Endothelial cell of umbilical vein (primary cell): ENCODE measurements at regions not wholly inside any gene's neighbourhood (a gene's known extent, or its start where the extent isn't known, plus 50 kb on each side); places are given as distances from the start of the nearest gene placed in this dataset.

Experiments used
- BruUV-seq: library from RNA; stranded (reverse); fragments of 400-500 nt; replicated peaks from 2 replicates; lab custom pipeline; 2021; lab: Mats Ljungman, UMichigan
- CTCF ChIA-PET: fragments of 300-600, 350-600 bp; sonication (Branson Sonifier 250); formaldehyde crosslinking; loops from one replicate; lab custom pipeline; 2021; ENCODE audit warnings: antibody characterized with exemption, inconsistent platforms; lab: Charles Lee
- POLR2A ChIA-PET: fragments of 300-600, 350-600 bp; sonication (Branson Sonifier 250); formaldehyde crosslinking; loops from one replicate; lab custom pipeline; 2021; ENCODE audit warnings: antibody characterized with exemption, inconsistent platforms; lab: Charles Lee
- DNase-seq: peaks from one replicate; pipeline ENCODE4 v3.0.0-alpha.2; 2011; ENCODE audit warnings: low read depth, low spot score
- FAIRE-seq: peaks from 2 replicates; lab custom pipeline; 2011; peaks lifted over from hg19 to GRCh38; lab: Jason Lieb, UNC
- H2AFZ ChIP-seq: 2 replicates; pipeline ENCODE4 v1.6.0; 2012; ENCODE audit warnings: low read depth, low read length, control low read depth, inconsistent platforms
- H3K27ac ChIP-seq: 2 replicates; pipeline ENCODE4 v1.5.1; 2011; ENCODE audit warnings: low read depth, mild to moderate bottlenecking, control low read depth, low read length, moderate library complexity; ENCODE audit not compliant: insufficient read depth
- H3K27me3 ChIP-seq, 2 experiments: 2 replicates each; pipeline versions ENCODE4 v1.6.0 to v1.6.1; 2011; ENCODE audit warnings: low read length in 2 of 2, mixed read lengths in 1 of 2; ENCODE audit not compliant: control insufficient read depth in 2 of 2, insufficient read depth in 2 of 2
- H3K36me3 ChIP-seq, 2 experiments: 2 replicates in 1 of 2; 3 replicates in 1 of 2; pipeline ENCODE4 v1.5.1; 2011; ENCODE audit warnings: low read length in 2 of 2, mild to moderate bottlenecking in 1 of 2, moderate library complexity in 1 of 2; ENCODE audit not compliant: control insufficient read depth in 2 of 2, insufficient read depth in 2 of 2; ENCODE audit errors: extremely low read depth in 1 of 2
- H3K4me1 ChIP-seq: 3 replicates; pipeline ENCODE4 v1.5.1; 2011; ENCODE audit warnings: mild to moderate bottlenecking, low read length; ENCODE audit not compliant: control insufficient read depth, insufficient read depth; ENCODE audit errors: extremely low read depth
- H3K4me2 ChIP-seq: 2 replicates; pipeline ENCODE4 v1.6.1; 2011; ENCODE audit warnings: low read length, control low read depth, mixed read lengths; ENCODE audit not compliant: insufficient read depth
- H3K4me3 ChIP-seq, 3 experiments: fragments of 200-600 bp in 1 of 3; sonication (generic), shearing (Covaris generic) in 1 of 3; replicated peaks in 1 of 3; 2 replicates each; pipeline ENCODE4 v1.5.1; 2011 to 2016; ENCODE audit warnings: control low read depth in 3 of 3, low read length in 3 of 3, mild to moderate bottlenecking in 2 of 3, inconsistent platforms in 1 of 3, low read depth in 1 of 3, moderate library complexity in 1 of 3; ENCODE audit not compliant: insufficient read depth in 1 of 3
- H3K79me2 ChIP-seq: 2 replicates; pipeline ENCODE4 v1.6.0; 2012; ENCODE audit warnings: low read length, inconsistent platforms; ENCODE audit not compliant: control insufficient read depth, insufficient read depth
- H3K9ac ChIP-seq: replicated peaks from 2 replicates; pipeline ENCODE3; 2011; ENCODE audit warnings: low read length, control low read depth; ENCODE audit not compliant: insufficient read depth; ENCODE audit errors: extremely low read depth
- H3K9me1 ChIP-seq: replicated peaks from 3 replicates; pipeline ENCODE4 v1.6.0; 2011; ENCODE audit warnings: mild to moderate bottlenecking, low read length; ENCODE audit not compliant: control insufficient read depth, insufficient read depth; ENCODE audit errors: extremely low read depth
- H3K9me3 ChIP-seq: replicated peaks from 2 replicates; pipeline ENCODE4 v1.5.1; 2012; ENCODE audit warnings: low read length, inconsistent platforms; ENCODE audit not compliant: control insufficient read depth, insufficient read depth
- H4K20me1 ChIP-seq: replicated peaks from 2 replicates; pipeline ENCODE3; 2011; ENCODE audit warnings: mild to moderate bottlenecking, low read length; ENCODE audit not compliant: control insufficient read depth, insufficient read depth; ENCODE audit errors: extremely low read depth
- EZH2 ChIP-seq: IDR thresholded peaks from 2 replicates; pipeline ENCODE4 v1.6.1; 2012; ENCODE audit warnings: borderline replicate concordance, low read depth, mild to moderate bottlenecking, moderate library complexity, low read length, inconsistent platforms; ENCODE audit not compliant: severe bottlenecking
- FOS ChIP-seq: IDR thresholded peaks from 2 replicates; pipeline ENCODE4 v1.6.1; 2011; ENCODE audit warnings: mild to moderate bottlenecking, low read length, moderate library complexity, borderline replicate concordance; ENCODE audit not compliant: insufficient read depth
- GATA2 ChIP-seq: IDR thresholded peaks from 2 replicates; pipeline ENCODE4 v1.7.0; 2011; ENCODE audit warnings: low read depth, mild to moderate bottlenecking, moderate library complexity, mixed read lengths, low read length; ENCODE audit not compliant: insufficient read length, insufficient read depth
- JUN ChIP-seq: IDR thresholded peaks from 2 replicates; pipeline ENCODE4 v1.6.1; 2011; ENCODE audit warnings: borderline replicate concordance, low read depth; ENCODE audit not compliant: insufficient read length, insufficient read depth
- MAX ChIP-seq: IDR thresholded peaks from 2 replicates; pipeline ENCODE4 v1.6.1; 2011; ENCODE audit not compliant: insufficient read depth, insufficient read length
- MYC ChIP-seq: IDR thresholded peaks from one replicate; pipeline ENCODE4 v1.6.1; 2011; ENCODE audit warnings: mild to moderate bottlenecking, low read depth, low read length
- POLR2A ChIP-seq: IDR thresholded peaks from 2 replicates; pipeline ENCODE4 v1.6.1; 2012; ENCODE audit warnings: low read depth, mild to moderate bottlenecking, control low read depth, low read length
- POLR2AphosphoS5 ChIP-seq: IDR thresholded peaks from 2 replicates; pipeline ENCODE4 v1.6.1; 2012; ENCODE audit warnings: low read depth, mild to moderate bottlenecking, control low read depth, low read length, moderate library complexity; ENCODE audit not compliant: insufficient read depth
- dilution Hi-C: fragments of 300-500 bp; cut with MboI; formaldehyde crosslinking; loops from one replicate; pipeline ENCODE4 v1.15.0; 2019; ENCODE audit warnings: low sequenced_read_pairs; ENCODE audit not compliant: extremely low pct_ligation_motif_present
- intact Hi-C: fragments of 100-400 bp; cut with micrococcal nuclease; formaldehyde crosslinking; loops from one replicate; pipeline ENCODE4 v1.10.0; 2022
- TF ChIP-seq, protein P1 (sequence below), 2 donors: IDR thresholded peaks; 1 replicate in 1 of 2; 2 replicates in 1 of 2; pipeline ENCODE4 v1.5.1; 2011; ENCODE audit warnings: low read length in 2 of 2, mild to moderate bottlenecking in 2 of 2, moderate library complexity in 2 of 2, control low read depth in 1 of 2, inconsistent platforms in 1 of 2, low read depth in 1 of 2; ENCODE audit not compliant: insufficient read depth in 1 of 2; ENCODE audit errors: extremely low read depth in 1 of 2

DNA sequence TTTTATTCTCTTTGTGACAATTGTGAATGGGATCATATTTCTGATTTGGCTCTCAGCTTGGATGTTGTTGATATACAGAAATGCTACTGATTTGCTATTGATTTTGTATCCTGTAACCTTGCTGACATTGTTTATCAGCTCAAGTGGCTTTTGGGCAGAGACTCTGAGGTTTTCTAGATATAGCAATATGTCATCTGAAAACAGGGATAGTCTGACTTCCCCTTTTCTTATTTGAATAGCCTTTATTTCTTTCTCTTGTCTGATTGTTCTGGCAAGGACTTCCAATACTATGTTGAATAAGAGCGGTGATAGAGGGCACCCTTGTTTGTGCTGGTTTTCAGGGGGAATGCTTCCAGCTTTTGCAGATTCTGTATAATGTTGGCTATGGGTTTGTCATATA is 150.8 kb downstream of the FASLG start:
- intact Hi-C loops = no loop called here
- Histone ChIP-seq H3K9me1 (no peaks in the 10 kb centered on the region), H3K4me3 (no peak overlapping the region), H2AFZ (no peak overlapping the region), H3K27me3 (no peaks in the 10 kb centered on the region), H3K9me3 (no peaks in the 10 kb centered on the region), H3K4me1 (no peaks in the 10 kb centered on the region), H4K20me1 (no peaks in the 10 kb centered on the region), H3K79me2 (no peaks in the 10 kb centered on the region), H3K27ac (no peak overlapping the region), H3K4me2 (no peak overlapping the region), H3K36me3 (no peaks in the 10 kb centered on the region), H3K9ac (no peak overlapping the region)
- DNase-seq (no peak), FAIRE-seq (no peak)
- ChIA-PET POLR2A (interaction anchor here (0.6 kb wide), 1 partner anchor 57 kb away, joined by 9 read pairs; no protein-coding TSS in a partner anchor), CTCF (no interaction called here)
- dilution Hi-C loops = no loop called here
- TF ChIP-seq EZH2 = no peak
- TF ChIP-seq POLR2AphosphoS5 = no peak
- no TSS peak for BruUV-seq

DNA sequence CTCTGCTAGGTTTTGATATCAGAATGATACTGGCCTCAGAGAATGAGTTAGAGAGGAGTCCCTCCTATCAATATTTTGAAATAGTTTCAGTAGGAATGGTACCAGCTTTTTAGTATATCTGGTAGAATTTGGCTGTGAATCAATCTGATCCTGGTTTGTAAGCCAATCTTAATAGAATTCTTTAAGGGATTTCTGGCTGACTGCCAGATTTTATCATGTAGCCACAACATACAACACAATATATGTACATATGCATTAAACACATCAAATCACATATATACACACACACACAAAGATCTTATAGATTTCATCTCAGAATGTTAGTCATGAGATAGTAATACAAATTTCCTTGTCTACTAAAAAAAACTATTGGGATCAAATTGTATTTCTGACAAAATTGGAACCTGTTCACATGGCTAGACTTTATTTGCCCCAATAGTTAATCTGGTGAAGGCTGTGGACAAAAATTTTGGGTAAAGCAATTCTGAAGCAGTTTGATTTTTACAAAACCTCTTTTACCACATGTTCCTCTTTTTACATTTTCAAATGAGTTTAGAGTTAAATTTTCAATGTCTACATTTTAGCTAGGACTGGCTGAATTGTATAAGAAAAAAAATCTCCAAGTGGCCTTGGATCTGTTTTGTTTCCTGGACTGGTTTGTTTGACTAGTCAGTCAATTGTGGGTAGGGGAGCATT is 151.7 kb downstream of the FASLG start:
- H3K27ac ChIP-seq = no peak overlapping the region
- no peaks in the 10 kb centered on the region for H3K36me3 ChIP-seq
- no peaks in the 10 kb centered on the region for H3K9me3 ChIP-seq
- H3K27me3 ChIP-seq = no peaks in the 10 kb centered on the region
- no peak overlapping the region for H3K4me2 ChIP-seq
- BruUV-seq = no TSS peak
- TF ChIP-seq JUN (no peak), POLR2AphosphoS5 (no peak), POLR2A (no peak), MYC (no peak), EZH2 (no peak), FOS (no peak), MAX (no peak), GATA2 (no peak)
- TF ChIP-seq, protein P1, sequence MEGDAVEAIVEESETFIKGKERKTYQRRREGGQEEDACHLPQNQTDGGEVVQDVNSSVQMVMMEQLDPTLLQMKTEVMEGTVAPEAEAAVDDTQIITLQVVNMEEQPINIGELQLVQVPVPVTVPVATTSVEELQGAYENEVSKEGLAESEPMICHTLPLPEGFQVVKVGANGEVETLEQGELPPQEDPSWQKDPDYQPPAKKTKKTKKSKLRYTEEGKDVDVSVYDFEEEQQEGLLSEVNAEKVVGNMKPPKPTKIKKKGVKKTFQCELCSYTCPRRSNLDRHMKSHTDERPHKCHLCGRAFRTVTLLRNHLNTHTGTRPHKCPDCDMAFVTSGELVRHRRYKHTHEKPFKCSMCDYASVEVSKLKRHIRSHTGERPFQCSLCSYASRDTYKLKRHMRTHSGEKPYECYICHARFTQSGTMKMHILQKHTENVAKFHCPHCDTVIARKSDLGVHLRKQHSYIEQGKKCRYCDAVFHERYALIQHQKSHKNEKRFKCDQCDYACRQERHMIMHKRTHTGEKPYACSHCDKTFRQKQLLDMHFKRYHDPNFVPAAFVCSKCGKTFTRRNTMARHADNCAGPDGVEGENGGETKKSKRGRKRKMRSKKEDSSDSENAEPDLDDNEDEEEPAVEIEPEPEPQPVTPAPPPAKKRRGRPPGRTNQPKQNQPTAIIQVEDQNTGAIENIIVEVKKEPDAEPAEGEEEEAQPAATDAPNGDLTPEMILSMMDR (IDR thresholded peaks at IDR 0.05; ENCODE audit: extremely low read depth in 1 of 2, insufficient read depth in 1 of 2, low read depth in 1 of 2, low read length in 2 of 2) = no peak
- ChIA-PET POLR2A (no interaction called here), CTCF (no interaction called here)
- DNase-seq = no peak
- H3K9ac ChIP-seq = no peak overlapping the region
- intact Hi-C loops (no loop called here), dilution Hi-C loops (no loop called here)
- no peaks in the 10 kb centered on the region for H4K20me1 ChIP-seq
- FAIRE-seq = no peak
- H3K9me1 ChIP-seq = no peaks in the 10 kb centered on the region
- no peaks in the 10 kb centered on the region for H3K4me1 ChIP-seq
- H2AFZ ChIP-seq = no peak overlapping the region
- no peak overlapping the region for H3K4me3 ChIP-seq
- no peaks in the 10 kb centered on the region for H3K79me2 ChIP-seq
